T-helper 1 cell treated with Interleukin-12 subunit alpha and Interleukin-12 subunit beta and Interleukin-4 antibody, amounts not matched to agents 30 μg/mL and 1 μg/mL, for 36 hours (primary cell): ENCODE measurements at regions not wholly inside any gene's neighbourhood (a gene's known extent, or its start where the extent isn't known, plus 50 kb on each side); places are given as distances from the start of the nearest gene placed in this dataset.
"Not testable (repeated sequence)": the region's sequence is repeated elsewhere in the genome, so short reads cannot be mapped to it uniquely, and the experiment has no call there.

ENCODE experiments used
- H3K27ac Mint-ChIP-seq: one replicate; pipeline ENCODE4 v1.8.0; 2021; ENCODE audit warnings: mild to moderate bottlenecking, mixed read lengths
- H3K27me3 Mint-ChIP-seq: one replicate; pipeline ENCODE4 v1.8.0; 2021; ENCODE audit warnings: low read depth, mixed read lengths
- H3K36me3 Mint-ChIP-seq: one replicate; pipeline ENCODE4 v1.8.0; 2021; ENCODE audit warnings: low read depth, mixed read lengths
- H3K4me1 Mint-ChIP-seq: one replicate; pipeline ENCODE4 v1.8.0; 2021; ENCODE audit warnings: low read depth, mixed read lengths
- H3K4me3 Mint-ChIP-seq: one replicate; pipeline ENCODE4 v1.8.0; 2021; ENCODE audit warnings: mild to moderate bottlenecking, moderate library complexity, mixed read lengths
- H3K9me3 Mint-ChIP-seq: one replicate; pipeline ENCODE4 v1.8.0; 2021; ENCODE audit warnings: mixed read lengths

- Mint-ChIP-seq H3K36me3 (no peaks in the 10 kb centered on the region), H3K27ac (no peak overlapping the region), H3K4me1 (no peaks in the 10 kb centered on the region), H3K4me3 (no peak overlapping the region), H3K27me3 (no peaks in the 10 kb centered on the region), H3K9me3 (peaks cover 18% of the 10 kb centered on the region)
These were observed 827.6 kb upstream of the AUTS2 start for GRCh38 chr7:68770649-68771048.

DNA sequence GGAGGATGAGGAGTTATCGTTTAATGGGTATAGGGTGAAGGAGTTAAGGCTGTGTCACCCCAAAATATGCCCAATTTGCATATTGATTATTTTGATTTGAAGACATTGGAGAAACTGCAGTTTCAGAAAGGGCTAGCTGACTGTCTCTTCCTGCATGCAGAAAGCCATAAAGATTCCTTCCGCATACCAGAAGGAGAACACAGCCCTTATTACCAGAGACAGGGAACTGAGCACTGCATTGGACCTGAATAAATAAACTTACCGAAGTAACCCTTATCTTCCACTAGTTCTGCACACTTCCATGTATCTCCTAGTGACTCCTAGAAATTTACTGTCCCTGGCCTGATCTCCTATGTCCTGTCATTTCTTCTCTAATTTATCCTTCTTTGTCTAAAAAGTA is 821.9 kb upstream of the AUTS2 start:
- Mint-ChIP-seq H3K36me3 (no peaks in the 10 kb centered on the region), H3K4me1 (no peaks in the 10 kb centered on the region), H3K9me3 (peaks cover 37% of the 10 kb centered on the region), H3K27me3 (no peaks in the 10 kb centered on the region), H3K4me3 (no peak overlapping the region), H3K27ac (no peak overlapping the region)

DNA sequence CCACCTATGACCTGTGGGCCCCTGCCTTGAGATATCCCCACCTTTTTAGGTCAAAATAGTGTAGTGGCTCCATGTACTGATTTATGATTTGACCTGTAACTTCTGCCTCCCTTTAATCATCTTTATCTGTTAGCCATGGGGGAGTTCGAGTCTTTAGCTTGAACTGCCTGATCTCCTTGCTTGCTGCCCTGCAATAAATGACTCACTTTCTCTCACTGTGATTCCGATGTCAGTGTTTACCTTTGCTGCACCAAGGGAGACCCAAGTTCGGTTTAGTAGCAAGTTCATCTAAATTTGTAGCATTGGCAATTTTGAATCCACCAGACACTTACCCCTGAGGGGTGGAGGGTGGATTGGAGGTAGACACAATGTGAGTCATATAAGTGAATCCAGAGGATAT is 814.6 kb upstream of the AUTS2 start:
- H3K27ac Mint-ChIP-seq, result no peak overlapping the region
- H3K4me3 Mint-ChIP-seq, result no peak overlapping the region
- peaks cover 2% of the 10 kb centered on the region for H3K36me3 Mint-ChIP-seq
- peaks cover 36% of the 10 kb centered on the region for H3K9me3 Mint-ChIP-seq
- H3K27me3 Mint-ChIP-seq, result no peaks in the 10 kb centered on the region
- H3K4me1 Mint-ChIP-seq, result no peaks in the 10 kb centered on the region

- Mint-ChIP-seq H3K4me3 (no peak overlapping the region), H3K36me3 (peaks cover 2% of the 10 kb centered on the region), H3K27me3 (no peaks in the 10 kb centered on the region), H3K4me1 (no peaks in the 10 kb centered on the region), H3K9me3 (peaks cover 32% of the 10 kb centered on the region), H3K27ac (no peak overlapping the region)
These were observed 813.2 kb upstream of the AUTS2 start for GRCh38 chr7:68785036-68785435.

DNA sequence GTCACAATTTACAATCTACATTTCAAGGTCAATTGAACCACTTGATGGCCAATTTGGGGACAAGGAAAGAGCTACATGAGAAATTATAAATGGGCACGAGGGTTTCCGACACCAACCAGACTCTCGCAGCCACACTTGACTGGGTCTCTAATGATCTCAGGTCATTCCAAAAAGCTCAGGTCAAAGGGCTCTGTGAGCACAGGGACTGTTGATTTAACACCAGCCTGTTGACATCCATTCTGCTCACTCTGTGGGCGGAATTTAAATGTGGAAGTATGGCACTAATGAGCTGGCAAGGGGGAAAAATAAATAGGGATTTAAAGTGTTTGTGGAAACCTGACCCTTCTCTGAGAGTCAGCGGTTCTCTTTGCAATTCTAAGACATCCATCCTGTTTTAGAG is 810.7 kb upstream of the AUTS2 start:
- Mint-ChIP-seq H3K27me3 (no peaks in the 10 kb centered on the region), H3K36me3 (peaks cover 4% of the 10 kb centered on the region), H3K27ac (no peak overlapping the region), H3K4me3 (no peak overlapping the region), H3K9me3 (peaks cover 36% of the 10 kb centered on the region), H3K4me1 (no peaks in the 10 kb centered on the region)

DNA sequence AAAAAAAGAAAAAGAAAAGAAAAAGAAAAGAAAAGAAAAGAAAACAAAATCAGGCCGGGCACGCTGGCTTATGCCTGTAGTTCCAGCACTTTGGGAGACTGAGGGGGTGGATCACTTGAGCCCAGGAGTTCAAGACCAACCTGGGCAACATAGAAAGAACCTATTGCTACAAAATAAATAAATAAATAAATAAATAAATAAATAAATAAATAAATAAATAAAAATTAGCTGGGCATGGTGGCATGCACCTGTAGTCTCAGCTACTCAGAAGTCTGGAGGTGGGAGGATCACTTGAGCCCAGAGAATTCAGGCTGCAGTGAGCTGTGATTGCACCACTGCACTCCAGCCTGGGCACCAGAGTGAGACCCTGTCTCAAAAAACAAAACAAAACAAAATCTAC is 809.7 kb upstream of the AUTS2 start:
- peaks cover 34% of the 10 kb centered on the region for H3K9me3 Mint-ChIP-seq
- not testable (repeated sequence) for H3K4me1 Mint-ChIP-seq

GRCh38 chr7:68789597-68789996 is 808.7 kb upstream of the AUTS2 start:
- Mint-ChIP-seq H3K36me3 (peaks cover 3% of the 10 kb centered on the region), H3K4me3 (no peak overlapping the region), H3K4me1 (no peaks in the 10 kb centered on the region), H3K27me3 (no peaks in the 10 kb centered on the region), H3K9me3 (peaks cover 35% of the 10 kb centered on the region), H3K27ac (no peak overlapping the region)

More for the DNA sequence above, 809.7 kb upstream of the AUTS2 start:
- H3K36me3 Mint-ChIP-seq, H3K27ac Mint-ChIP-seq, H3K27me3 Mint-ChIP-seq, H3K4me3 Mint-ChIP-seq: not testable (repeated sequence)

DNA sequence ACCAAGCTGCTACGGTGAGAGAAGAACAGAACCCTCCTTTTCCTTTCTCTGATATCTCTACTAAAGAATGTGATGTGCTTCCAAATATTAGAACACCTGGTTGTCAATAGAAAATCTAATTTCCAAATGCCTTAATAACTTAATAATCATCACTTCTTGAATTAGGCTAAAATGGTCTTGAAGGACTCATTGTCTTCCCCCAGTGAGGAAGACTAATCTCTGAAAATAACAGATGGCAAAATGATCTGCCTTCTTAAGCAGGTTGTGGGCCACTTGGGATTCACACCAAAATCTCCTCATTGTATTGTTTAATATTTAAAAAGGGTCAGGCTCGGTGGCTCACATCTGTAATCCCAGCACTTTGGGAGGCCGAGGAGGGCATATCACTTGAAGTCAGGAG is 805.9 kb upstream of the AUTS2 start:
- Mint-ChIP-seq H3K4me1 (no peaks in the 10 kb centered on the region), H3K27me3 (no peaks in the 10 kb centered on the region), H3K4me3 (no peak overlapping the region), H3K36me3 (peaks cover 3% of the 10 kb centered on the region), H3K9me3 (peaks cover 33% of the 10 kb centered on the region), H3K27ac (no peak overlapping the region)

- H3K4me1 Mint-ChIP-seq, result no peaks in the 10 kb centered on the region
- H3K27ac Mint-ChIP-seq, result no peak overlapping the region
- H3K36me3 Mint-ChIP-seq, result peaks cover 3% of the 10 kb centered on the region
- peaks cover 29% of the 10 kb centered on the region for H3K9me3 Mint-ChIP-seq
- no peaks in the 10 kb centered on the region for H3K27me3 Mint-ChIP-seq
- no peak overlapping the region for H3K4me3 Mint-ChIP-seq
These were observed 804.8 kb upstream of the AUTS2 start for GRCh38 chr7:68793513-68793912.

- Mint-ChIP-seq H3K27me3 (no peaks in the 10 kb centered on the region), H3K36me3 (no peaks in the 10 kb centered on the region), H3K9me3 (peaks cover 23% of the 10 kb centered on the region), H3K4me1 (no peaks in the 10 kb centered on the region), H3K4me3 (no peak overlapping the region), H3K27ac (no peak overlapping the region)
These were observed 798.0 kb upstream of the AUTS2 start for GRCh38 chr7:68800316-68800715.

DNA sequence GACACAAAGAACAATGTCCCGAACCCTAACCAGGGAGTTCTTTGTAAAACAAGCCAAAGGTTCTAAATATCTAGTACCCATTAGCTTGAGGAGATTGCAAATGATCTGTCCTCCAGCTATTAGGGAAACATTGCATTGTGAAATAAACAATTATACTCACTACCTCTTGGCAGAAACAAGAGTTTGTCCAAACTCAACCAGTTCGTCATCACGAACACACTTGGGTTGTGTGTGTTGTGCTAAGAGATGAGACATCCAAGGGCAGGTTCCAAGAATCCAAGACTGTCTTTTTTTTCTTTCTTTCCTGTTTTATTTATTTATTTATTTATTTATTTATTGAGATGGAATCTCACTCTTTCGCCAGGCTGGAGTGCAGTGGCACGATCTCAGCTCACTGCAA is 793.1 kb upstream of the AUTS2 start:
- Mint-ChIP-seq H3K36me3 (no peaks in the 10 kb centered on the region), H3K27ac (no peak overlapping the region), H3K4me3 (no peak overlapping the region), H3K27me3 (no peaks in the 10 kb centered on the region), H3K4me1 (no peaks in the 10 kb centered on the region), H3K9me3 (peaks cover 41% of the 10 kb centered on the region)

DNA sequence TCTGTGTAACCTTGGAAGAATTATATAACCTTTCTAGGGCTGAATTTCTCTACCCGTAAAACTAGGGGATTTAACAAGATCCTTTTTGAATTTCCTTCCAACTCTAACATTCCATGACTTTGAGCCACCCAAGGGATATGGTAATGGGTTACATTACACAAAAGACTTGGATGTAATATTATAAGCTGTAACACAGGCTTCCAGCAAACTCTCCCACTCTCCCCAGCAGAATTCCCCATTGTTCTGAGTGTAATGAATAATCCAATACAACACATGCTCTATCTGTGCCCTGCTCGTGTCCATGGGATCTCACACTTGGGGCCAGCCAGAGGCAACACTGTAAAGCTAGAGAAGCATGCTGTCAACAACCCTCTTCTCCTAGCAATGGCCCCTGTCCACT is 790.6 kb upstream of the AUTS2 start:
- H3K4me1 Mint-ChIP-seq, result no peaks in the 10 kb centered on the region
- no peak overlapping the region for H3K4me3 Mint-ChIP-seq
- peaks cover 47% of the 10 kb centered on the region for H3K9me3 Mint-ChIP-seq
- no peak overlapping the region for H3K27ac Mint-ChIP-seq
- H3K27me3 Mint-ChIP-seq, result no peaks in the 10 kb centered on the region
- no peaks in the 10 kb centered on the region for H3K36me3 Mint-ChIP-seq

- H3K27ac Mint-ChIP-seq, result no peak overlapping the region
- H3K4me3 Mint-ChIP-seq, result no peak overlapping the region
These were observed 784.7 kb upstream of the AUTS2 start for GRCh38 chr7:68813551-68814080.

DNA sequence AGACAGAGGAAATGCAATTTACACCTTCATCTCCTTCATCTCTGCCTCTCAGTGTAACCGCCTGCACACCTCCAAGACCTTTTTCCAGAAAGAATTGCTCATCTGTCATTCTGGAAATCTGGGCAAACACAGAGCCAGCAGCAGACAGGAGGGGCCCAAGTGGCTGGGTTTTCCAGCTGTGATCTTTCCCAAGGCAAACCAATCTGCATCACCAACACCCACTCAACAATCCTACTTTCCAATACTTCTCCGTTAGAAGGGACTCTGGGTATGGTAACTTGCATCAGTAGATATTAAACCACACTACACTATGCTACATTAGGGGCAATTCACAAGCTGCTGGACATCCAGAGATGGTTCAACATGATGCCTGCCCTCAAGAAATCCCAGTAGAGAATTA is 781.8 kb upstream of the AUTS2 start:
- Mint-ChIP-seq H3K27me3 (no peaks in the 10 kb centered on the region), H3K36me3 (no peaks in the 10 kb centered on the region), H3K4me1 (no peaks in the 10 kb centered on the region), H3K4me3 (no peak overlapping the region), H3K27ac (no peak overlapping the region), H3K9me3 (peaks cover 37% of the 10 kb centered on the region)

More at GRCh38 chr7:68813551-68814080, 784.7 kb upstream of the AUTS2 start:
- Mint-ChIP-seq H3K36me3 (no peaks in the 10 kb centered on the region), H3K27me3 (no peaks in the 10 kb centered on the region), H3K9me3 (peaks cover 36% of the 10 kb centered on the region), H3K4me1 (no peaks in the 10 kb centered on the region)

GRCh38 chr7:68820321-68820720 is 778.0 kb upstream of the AUTS2 start:
- H3K4me3 Mint-ChIP-seq, result no peak overlapping the region
- H3K36me3 Mint-ChIP-seq, result no peaks in the 10 kb centered on the region
- H3K27ac Mint-ChIP-seq, result no peak overlapping the region

GRCh38 chr7:68821846-68822245 is 776.4 kb upstream of the AUTS2 start:
- H3K9me3 Mint-ChIP-seq, result peaks cover 47% of the 10 kb centered on the region

More at GRCh38 chr7:68820321-68820720, 778.0 kb upstream of the AUTS2 start:
- no peaks in the 10 kb centered on the region for H3K27me3 Mint-ChIP-seq
- H3K4me1 Mint-ChIP-seq, result no peaks in the 10 kb centered on the region
- H3K9me3 Mint-ChIP-seq, result peaks cover 49% of the 10 kb centered on the region

More at GRCh38 chr7:68821846-68822245, 776.4 kb upstream of the AUTS2 start:
- no peaks in the 10 kb centered on the region for H3K36me3 Mint-ChIP-seq
- H3K4me1 Mint-ChIP-seq, result no peaks in the 10 kb centered on the region
- no peak overlapping the region for H3K27ac Mint-ChIP-seq
- no peaks in the 10 kb centered on the region for H3K27me3 Mint-ChIP-seq
- H3K4me3 Mint-ChIP-seq, result no peak overlapping the region
